HK-2 (cell line): ENCODE measurements at regions not wholly inside any gene's neighbourhood (a gene's known extent, or its start where the extent isn't known, plus 50 kb on each side); places are given as distances from the start of the nearest gene placed in this dataset.

Source experiments
- DNase-seq: peaks from one replicate; pipeline ENCODE4 v3.0.0-alpha.2; 2018; ENCODE audit not compliant: unreplicated experiment

- no peak for DNase-seq
Measured at GRCh38 chr20:17108896-17109295, 117.9 kb upstream of the PCSK2 start.

- DNase-seq, result no peak
Measured at GRCh38 chr20:17109307-17109706, 117.5 kb upstream of the PCSK2 start.

DNA sequence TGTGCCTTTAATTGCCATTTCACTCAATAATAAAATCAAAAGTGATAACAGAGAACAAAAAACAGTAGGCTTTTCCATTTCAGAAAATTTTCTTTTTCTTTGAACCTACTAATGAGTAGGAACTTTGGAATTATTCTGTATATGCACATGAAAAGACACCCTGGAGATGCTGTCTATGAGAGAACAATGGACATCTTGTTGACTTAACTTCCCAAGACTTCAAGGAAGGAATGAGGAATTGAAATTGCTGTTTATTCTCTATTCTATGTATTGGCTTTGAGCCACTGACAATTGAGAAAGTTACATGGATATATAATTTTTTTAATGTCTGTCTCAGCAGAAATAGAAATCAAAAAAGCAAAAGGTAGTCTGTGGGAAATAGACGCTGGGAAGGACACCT lies 98.6 kb upstream of the PCSK2 start:
- DNase-seq, result no peak

DNA sequence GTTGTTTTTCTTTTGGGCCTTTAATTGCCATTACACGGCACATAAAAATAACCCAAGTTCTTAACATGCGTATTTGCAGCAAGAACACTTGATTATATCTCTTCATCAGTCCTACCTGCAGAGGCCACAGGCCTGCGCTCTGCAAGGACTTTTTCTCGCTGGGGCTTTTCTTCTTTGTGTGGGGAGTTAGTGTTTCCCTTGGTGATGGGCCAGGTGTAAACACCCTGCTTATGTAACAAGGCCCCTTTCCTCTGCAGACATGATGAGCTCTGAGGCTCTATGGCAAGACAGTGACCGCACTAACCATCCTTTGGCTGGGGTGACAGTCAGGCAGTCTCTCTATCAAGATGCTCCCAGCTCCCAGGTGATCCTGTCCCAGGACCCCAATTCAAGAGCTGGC lies 97.8 kb upstream of the PCSK2 start:
- no peak for DNase-seq

GRCh38 chr20:17137692-17138091 lies 89.1 kb upstream of the PCSK2 start:
- DNase-seq, result no peak

GRCh38 chr20:17138237-17138636 lies 88.6 kb upstream of the PCSK2 start:
- DNase-seq, result no peak

GRCh38 chr20:17140894-17141293 lies 85.9 kb upstream of the PCSK2 start:
- no peak for DNase-seq

DNA sequence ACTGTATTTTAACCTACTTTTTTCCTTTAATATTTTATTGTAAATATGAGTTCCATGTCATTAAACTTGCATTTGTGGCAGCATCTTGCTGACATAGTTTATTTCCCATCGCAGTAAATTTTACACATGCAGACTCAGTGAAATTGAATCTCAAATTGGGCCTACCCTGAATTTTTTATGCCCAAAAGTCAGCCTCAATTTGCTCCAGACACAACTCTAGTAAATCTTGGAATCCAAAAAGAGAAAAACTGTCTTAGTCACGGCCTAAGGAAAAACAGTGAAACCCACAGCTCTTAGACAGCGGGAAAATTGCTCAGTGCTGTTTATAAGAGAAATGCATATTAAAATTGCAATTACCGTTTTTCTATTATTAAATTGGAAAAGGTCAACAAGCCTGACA lies 85.3 kb upstream of the PCSK2 start:
- DNase-seq, result no peak

GRCh38 chr20:17142666-17143065 lies 84.2 kb upstream of the PCSK2 start:
- DNase-seq, result no peak

DNA sequence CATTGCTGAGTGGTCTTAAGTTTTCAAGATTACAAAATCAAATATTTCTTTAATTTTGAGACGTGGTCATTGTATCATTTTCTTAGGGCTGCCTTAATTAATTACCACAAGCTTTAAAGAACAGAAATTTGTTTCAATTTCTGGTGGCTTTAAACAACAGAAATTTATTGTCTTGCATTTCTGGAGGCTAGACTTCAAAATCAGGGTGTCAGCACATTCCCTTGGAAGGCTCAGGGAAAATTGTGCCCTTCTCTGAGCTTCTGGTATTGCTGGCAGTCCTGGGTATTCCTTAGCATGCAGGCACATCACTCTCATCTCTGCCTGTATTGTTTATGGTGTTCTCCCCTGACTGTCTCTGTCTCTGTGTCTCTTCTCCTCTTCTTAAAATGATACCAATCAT lies 76.0 kb upstream of the PCSK2 start:
- no peak for DNase-seq

DNA sequence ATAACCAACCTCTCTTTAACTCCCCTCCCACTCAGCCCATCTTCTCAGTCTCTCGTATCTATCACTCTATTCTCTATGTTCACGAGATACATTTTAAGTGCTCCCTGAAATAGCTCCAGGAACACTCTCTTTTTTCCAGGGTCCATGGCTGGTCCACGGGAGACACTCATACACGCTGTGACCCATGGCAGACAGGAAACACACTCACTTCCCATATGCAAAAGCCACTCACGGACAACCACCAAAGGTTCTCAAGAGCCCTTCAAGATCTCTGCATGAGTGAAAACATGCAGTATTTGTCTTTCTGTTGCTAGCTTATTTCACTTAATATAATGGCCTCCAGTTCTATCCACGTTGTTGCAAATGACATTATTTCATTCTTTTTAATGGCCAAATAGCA lies 71.4 kb upstream of the PCSK2 start:
- DNase-seq, result no peak

GRCh38 chr20:17158701-17159100 lies 68.1 kb upstream of the PCSK2 start:
- DNase-seq, result no peak

GRCh38 chr20:17161673-17162481 lies 65.0 kb upstream of the PCSK2 start:
- no peak for DNase-seq

DNA sequence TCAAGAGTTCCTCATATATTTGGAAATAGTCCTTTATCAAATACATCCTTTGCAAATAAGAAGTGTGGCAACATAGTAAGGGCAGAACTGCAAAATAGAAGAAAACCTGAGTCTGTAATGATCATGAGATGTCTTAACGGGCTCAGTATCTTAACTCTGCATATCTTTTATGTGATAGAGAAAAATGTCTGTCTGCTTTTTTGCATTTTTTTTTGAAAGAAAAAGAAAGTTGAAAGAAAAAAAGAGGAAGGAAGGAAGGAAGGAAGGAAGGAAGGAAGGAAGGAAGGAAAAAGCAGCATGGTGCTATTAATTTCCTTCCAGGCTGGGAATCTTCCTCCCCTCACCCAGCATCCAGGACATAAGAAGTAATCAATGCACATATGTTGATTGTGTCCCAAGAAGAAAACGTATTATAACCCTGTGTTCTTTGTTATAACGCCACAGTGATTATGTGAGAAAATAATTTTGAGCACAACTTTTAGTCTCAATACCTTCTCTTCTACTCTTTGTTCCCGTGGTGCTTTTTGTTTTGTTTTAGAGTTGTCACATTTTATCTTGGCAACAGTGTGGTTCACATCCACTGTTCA lies 58.7 kb upstream of the PCSK2 start:
- DNase-seq, result no peak

DNA sequence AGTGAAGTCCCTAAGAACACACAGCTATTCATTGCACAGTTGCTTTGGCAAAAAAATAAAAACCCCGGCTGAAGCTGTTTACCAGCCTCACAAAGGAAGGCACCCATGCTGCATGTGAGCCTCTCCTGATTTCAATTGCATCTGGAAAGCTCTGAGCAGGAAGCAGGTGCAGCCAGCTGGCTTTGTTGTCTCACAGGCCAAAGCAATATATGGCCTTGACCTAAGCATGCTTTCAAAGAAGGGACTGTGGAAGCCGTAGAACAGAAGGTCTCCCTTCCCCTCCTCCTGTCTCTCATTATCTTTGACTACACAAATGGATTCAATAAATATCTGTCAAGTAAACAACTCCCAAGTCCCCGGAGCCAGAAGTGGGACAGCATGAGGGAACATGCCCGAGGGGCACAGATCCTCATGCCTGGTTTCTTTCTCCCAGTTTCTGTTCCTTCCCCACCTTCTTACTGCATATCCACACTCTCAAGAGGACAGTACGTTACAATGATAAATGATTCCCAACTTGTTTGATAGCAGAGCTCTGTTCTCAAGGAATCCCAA lies 57.2 kb upstream of the PCSK2 start:
- no peak for DNase-seq

GRCh38 chr20:17171746-17172280 lies 55.0 kb upstream of the PCSK2 start:
- DNase-seq, result no peak

GRCh38 chr20:17172836-17173516 lies 53.9 kb upstream of the PCSK2 start:
- DNase-seq, result no peak
